ENCODE measurements at regions not wholly inside any gene's neighbourhood (a gene's known extent, or its start where the extent isn't known, plus 50 kb on each side); places are given as distances from the start of the nearest gene placed in this dataset.

GRCh38 chr4:38574559-38575333 is 89.3 kb upstream of the KLF3 start:
- H3K27ac Mint-ChIP-seq, result no peak overlapping the region
- H3K9me3 Mint-ChIP-seq, result no peaks in the 10 kb centered on the region
- ATAC-seq (replicated peaks in 1 of 2) (no peak), DNase-seq (no peak)
- no peaks in the 10 kb centered on the region for H3K36me3 Mint-ChIP-seq (ENCODE audit: insufficient read depth in 2 of 2)
- peaks cover 7% of the 10 kb centered on the region for H3K27me3 Mint-ChIP-seq (ENCODE audit: low read depth)
- peaks cover 8% of the 10 kb centered on the region for H3K4me1 Mint-ChIP-seq (ENCODE audit: low read depth)
- H3K4me3 Mint-ChIP-seq, result no peak overlapping the region

- no peaks in the 10 kb centered on the region for H3K9me3 Mint-ChIP-seq
- no peak overlapping the region for H3K27ac Mint-ChIP-seq
- ATAC-seq (replicated peaks in 1 of 2), result no peak
- no peaks in the 10 kb centered on the region for H3K27me3 Mint-ChIP-seq (ENCODE audit: low read depth)
- H3K4me3 Mint-ChIP-seq, result no peak overlapping the region
- H3K4me1 Mint-ChIP-seq (ENCODE audit: low read depth), result peaks cover 8% of the 10 kb centered on the region
- DNase-seq, result no peak
- no peaks in the 10 kb centered on the region for H3K36me3 Mint-ChIP-seq (ENCODE audit: insufficient read depth in 2 of 2)
These were observed 87.2 kb upstream of the KLF3 start for GRCh38 chr4:38576767-38577166.

- ATAC-seq (replicated peaks in 1 of 2) (no peak), DNase-seq (no peak)
- H3K9me3 Mint-ChIP-seq, result no peaks in the 10 kb centered on the region
- no peak overlapping the region for H3K4me3 Mint-ChIP-seq
- peaks cover 8% of the 10 kb centered on the region for H3K4me1 Mint-ChIP-seq (ENCODE audit: low read depth)
- no peak overlapping the region for H3K27ac Mint-ChIP-seq
- H3K27me3 Mint-ChIP-seq (ENCODE audit: low read depth), result no peaks in the 10 kb centered on the region
- no peaks in the 10 kb centered on the region for H3K36me3 Mint-ChIP-seq (ENCODE audit: insufficient read depth in 2 of 2)
These were observed 86.5 kb upstream of the KLF3 start for GRCh38 chr4:38577462-38577861.

- Mint-ChIP-seq H3K36me3 (ENCODE audit: insufficient read depth in 2 of 2) (no peaks in the 10 kb centered on the region), H3K27me3 (ENCODE audit: low read depth) (peaks cover 10% of the 10 kb centered on the region), H3K27ac (no peak overlapping the region), H3K4me3 (no peak overlapping the region), H3K9me3 (no peaks in the 10 kb centered on the region), H3K4me1 (ENCODE audit: low read depth) (peaks cover 8% of the 10 kb centered on the region)
- no peak for ATAC-seq (replicated peaks in 1 of 2)
- DNase-seq, result no peak
These were observed 82.4 kb upstream of the KLF3 start for GRCh38 chr4:38581426-38582106.

GRCh38 chr4:38582445-38582844 is 81.6 kb upstream of the KLF3 start:
- Mint-ChIP-seq H3K36me3 (ENCODE audit: insufficient read depth in 2 of 2) (no peaks in the 10 kb centered on the region), H3K27ac (no peak overlapping the region), H3K4me1 (ENCODE audit: low read depth) (peaks cover 7% of the 10 kb centered on the region), H3K4me3 (no peak overlapping the region), H3K27me3 (ENCODE audit: low read depth) (peaks cover 10% of the 10 kb centered on the region), H3K9me3 (no peaks in the 10 kb centered on the region)
- no peak for DNase-seq
- ATAC-seq (replicated peaks in 1 of 2), result no peak

GRCh38 chr4:38582889-38583470 is 81.0 kb upstream of the KLF3 start:
- Mint-ChIP-seq H3K27me3 (ENCODE audit: low read depth) (peaks cover 10% of the 10 kb centered on the region), H3K27ac (no peak overlapping the region), H3K4me1 (ENCODE audit: low read depth) (peaks cover 7% of the 10 kb centered on the region), H3K4me3 (no peak overlapping the region), H3K36me3 (ENCODE audit: insufficient read depth in 2 of 2) (no peaks in the 10 kb centered on the region), H3K9me3 (no peaks in the 10 kb centered on the region)
- no peak for DNase-seq
- peak; percentile 49 to 75 for ATAC-seq (replicated peaks in 1 of 2)

GRCh38 chr4:38585871-38586270 is 78.1 kb upstream of the KLF3 start:
- no peak overlapping the region for H3K4me3 Mint-ChIP-seq
- H3K27me3 Mint-ChIP-seq (ENCODE audit: low read depth), result peaks cover 10% of the 10 kb centered on the region
- no peak for DNase-seq
- H3K27ac Mint-ChIP-seq, result no peak overlapping the region
- H3K9me3 Mint-ChIP-seq, result peaks cover 0 to 3% of the 10 kb centered on the region in 2 donors
- peaks cover 7% of the 10 kb centered on the region for H3K4me1 Mint-ChIP-seq (ENCODE audit: low read depth)
- no peak for ATAC-seq (replicated peaks in 1 of 2)
- no peaks in the 10 kb centered on the region for H3K36me3 Mint-ChIP-seq (ENCODE audit: insufficient read depth in 2 of 2)

GRCh38 chr4:38587106-38587505 is 76.9 kb upstream of the KLF3 start:
- H3K27ac Mint-ChIP-seq, result no peak overlapping the region
- no peak for ATAC-seq (replicated peaks in 1 of 2)
- H3K36me3 Mint-ChIP-seq (ENCODE audit: insufficient read depth in 2 of 2), result no peaks in the 10 kb centered on the region
- H3K27me3 Mint-ChIP-seq (ENCODE audit: low read depth), result peaks cover 10% of the 10 kb centered on the region
- peaks cover 7% of the 10 kb centered on the region for H3K4me1 Mint-ChIP-seq (ENCODE audit: low read depth)
- H3K4me3 Mint-ChIP-seq, result no peak overlapping the region
- H3K9me3 Mint-ChIP-seq, result peaks cover 0 to 3% of the 10 kb centered on the region in 2 donors
- DNase-seq, result no peak

GRCh38 chr4:38590046-38590445 is 74.0 kb upstream of the KLF3 start:
- H3K27ac Mint-ChIP-seq, result no peak overlapping the region

GRCh38 chr4:38591617-38592337 is 72.2 kb upstream of the KLF3 start:
- no peak overlapping the region for H3K4me3 Mint-ChIP-seq
- ATAC-seq (replicated peaks in 1 of 2) (no peak), DNase-seq (no peak)
- H3K4me1 Mint-ChIP-seq (ENCODE audit: low read depth), result no peaks in the 10 kb centered on the region
- no peak overlapping the region for H3K27ac Mint-ChIP-seq
- H3K36me3 Mint-ChIP-seq (ENCODE audit: insufficient read depth in 2 of 2), result no peaks in the 10 kb centered on the region
- peaks cover 0 to 3% of the 10 kb centered on the region in 2 donors for H3K9me3 Mint-ChIP-seq
- no peaks in the 10 kb centered on the region for H3K27me3 Mint-ChIP-seq (ENCODE audit: low read depth)

More at GRCh38 chr4:38590046-38590445, 74.0 kb upstream of the KLF3 start:
- Mint-ChIP-seq H3K4me1 (ENCODE audit: low read depth) (no peaks in the 10 kb centered on the region), H3K36me3 (ENCODE audit: insufficient read depth in 2 of 2) (no peaks in the 10 kb centered on the region), H3K9me3 (peaks cover 0 to 3% of the 10 kb centered on the region in 2 donors), H3K4me3 (no peak overlapping the region), H3K27me3 (ENCODE audit: low read depth) (peaks cover 8% of the 10 kb centered on the region)
- ATAC-seq (replicated peaks in 1 of 2) (no peak), DNase-seq (no peak)

GRCh38 chr4:38598489-38598888 is 65.5 kb upstream of the KLF3 start:
- DNase-seq, result no peak
- Mint-ChIP-seq H3K4me3 (no peak overlapping the region), H3K27me3 (ENCODE audit: low read depth) (no peaks in the 10 kb centered on the region), H3K9me3 (no peaks in the 10 kb centered on the region), H3K36me3 (ENCODE audit: insufficient read depth in 2 of 2) (no peaks in the 10 kb centered on the region), H3K4me1 (ENCODE audit: low read depth) (no peaks in the 10 kb centered on the region), H3K27ac (no peak overlapping the region)
- no peak for ATAC-seq (replicated peaks in 1 of 2)

- no peak overlapping the region for H3K27ac Mint-ChIP-seq
- DNase-seq, result no peak
These were observed 63.4 kb upstream of the KLF3 start for GRCh38 chr4:38600575-38600974.

More at GRCh38 chr4:38600575-38600974, 63.4 kb upstream of the KLF3 start:
- Mint-ChIP-seq H3K9me3 (peaks cover 0 to 4% of the 10 kb centered on the region in 2 donors), H3K4me3 (no peak overlapping the region), H3K36me3 (ENCODE audit: insufficient read depth in 2 of 2) (no peaks in the 10 kb centered on the region), H3K27me3 (ENCODE audit: low read depth) (no peaks in the 10 kb centered on the region), H3K4me1 (ENCODE audit: low read depth) (peaks cover 17% of the 10 kb centered on the region)
- ATAC-seq (replicated peaks in 1 of 2), result no peak
